IPS DF 19.7 (cell line): ENCODE measurements at regions not wholly inside any gene's neighbourhood (a gene's known extent, or its start where the extent isn't known, plus 50 kb on each side); places are given as distances from the start of the nearest gene placed in this dataset.
A peak's percentile ranks its signal among the peaks of the same experiment; 100 is the strongest.
"Not testable (repeated sequence)": the region's sequence is repeated elsewhere in the genome, so short reads cannot be mapped to it uniquely, and the experiment has no call there.

Source experiments
- DNase-seq: peaks from one replicate; pipeline ENCODE4 v3.0.0-alpha.2; 2013; ENCODE audit warnings: low read depth, low spot score

DNA sequence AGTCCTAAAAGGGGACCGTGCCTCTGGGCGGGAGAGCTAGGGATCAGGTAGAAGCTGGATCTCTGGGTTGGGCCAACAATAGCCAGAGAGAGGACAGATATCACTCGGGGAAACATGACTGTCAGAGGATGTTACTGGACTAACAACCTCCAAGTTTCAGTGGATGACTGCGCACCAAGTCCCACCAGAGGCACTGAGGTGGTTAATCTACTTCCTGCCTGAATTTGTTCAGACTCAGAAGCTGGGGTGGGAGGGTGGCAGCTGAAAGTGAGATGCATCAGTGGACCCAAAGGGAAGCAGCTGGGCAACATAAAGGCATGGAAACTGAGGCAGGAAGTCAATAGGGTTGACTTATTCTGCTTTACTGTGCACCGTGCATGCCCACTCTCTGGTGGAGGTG, 130.1 kb upstream of the SLC44A1 start:
- DNase-seq = no peak

DNA sequence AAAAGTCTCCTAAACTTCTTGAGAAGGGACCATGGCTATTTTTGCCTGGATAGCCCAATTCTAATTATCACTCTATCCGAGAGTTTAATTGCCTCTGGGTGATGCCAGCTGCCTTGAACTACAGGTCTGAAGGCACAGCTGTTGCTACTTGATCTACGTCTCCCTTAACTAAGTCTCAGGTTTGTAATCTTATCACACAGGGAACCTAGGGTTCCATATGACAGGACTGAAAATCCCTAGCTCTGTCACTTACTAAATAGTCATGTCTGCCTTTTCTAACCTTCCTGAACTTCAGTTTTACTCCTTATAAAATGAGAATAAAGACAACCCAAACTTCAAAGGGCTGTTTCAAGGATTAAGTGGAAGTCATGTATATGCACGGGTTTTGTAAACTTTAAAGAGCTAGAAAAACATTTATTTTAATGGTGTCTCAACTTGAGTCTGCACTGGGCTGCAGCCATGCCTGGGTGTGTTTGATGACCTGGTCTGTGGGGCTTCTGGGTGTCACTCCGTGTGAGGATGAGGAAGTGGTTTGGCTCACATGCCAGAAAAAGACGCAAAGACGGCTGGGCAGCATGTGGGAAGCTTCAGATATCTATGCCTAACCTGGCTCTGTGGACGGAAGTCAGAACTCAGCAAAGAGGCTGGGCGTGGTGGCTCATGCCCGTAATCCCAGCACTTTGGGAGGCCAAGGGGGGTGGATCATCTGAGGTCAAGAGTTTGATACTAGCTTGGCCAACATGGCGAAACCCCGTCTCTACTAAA, 129.3 kb upstream of the SLC44A1 start:
- DNase-seq = no peak

DNA sequence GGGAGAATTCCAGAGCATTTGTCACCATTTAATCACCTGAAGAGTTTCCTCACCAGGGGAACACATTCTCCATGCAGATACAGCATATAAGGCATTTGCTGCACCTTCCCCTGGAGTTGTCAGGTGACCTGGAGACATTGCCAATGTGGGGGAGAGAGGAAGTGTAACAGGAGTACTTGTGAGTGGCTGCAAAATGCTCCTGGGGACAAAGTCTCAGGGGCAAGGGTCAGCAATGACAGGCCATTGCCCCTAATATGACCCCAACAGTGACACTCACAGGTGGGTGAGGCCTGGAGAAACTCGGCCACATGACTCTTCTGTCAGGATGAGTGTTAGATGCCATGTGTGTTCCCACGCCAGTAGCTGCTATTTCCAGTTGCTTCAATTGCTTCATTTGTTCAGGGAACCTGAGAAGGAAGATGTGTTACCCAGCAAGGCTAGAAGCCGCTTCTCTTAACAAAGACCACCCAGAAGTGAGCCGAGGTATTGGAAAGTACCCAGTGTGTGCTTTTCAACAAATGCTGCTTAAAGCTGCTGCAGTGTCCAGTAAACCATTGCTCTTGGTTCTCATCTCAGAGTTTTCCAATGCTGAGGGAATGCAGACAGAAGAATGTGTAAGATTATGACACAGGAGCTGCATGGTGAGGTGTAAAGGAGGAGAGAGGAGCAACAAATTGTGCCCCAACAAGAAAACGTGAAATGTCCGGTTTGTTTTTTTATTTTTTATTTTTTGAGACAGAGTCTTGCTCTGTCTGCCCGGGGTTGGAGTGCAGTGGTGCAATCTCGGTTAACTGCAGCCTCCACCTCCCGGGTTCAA, 128.2 kb upstream of the SLC44A1 start:
- no peak for DNase-seq

DNA sequence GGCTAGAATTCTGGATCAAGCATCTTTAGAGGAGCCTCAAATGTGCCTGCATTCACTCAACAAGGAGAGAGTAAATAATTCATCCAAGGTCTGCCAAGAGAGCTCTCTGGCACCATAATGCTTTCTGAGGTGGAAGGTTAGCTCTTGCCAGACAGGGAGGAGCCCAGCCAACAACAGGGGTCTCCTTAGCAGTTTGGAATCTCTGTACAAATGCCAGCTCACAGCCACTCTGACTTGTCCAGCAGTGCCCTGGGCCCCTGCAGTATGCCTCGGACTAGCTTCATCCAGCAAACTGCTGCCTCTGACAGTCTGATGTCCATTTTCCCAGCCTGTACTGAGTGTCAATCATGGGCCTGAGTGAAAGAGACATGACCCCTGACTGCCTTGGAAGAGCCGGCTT, 127.2 kb upstream of the SLC44A1 start:
- no peak for DNase-seq

DNA sequence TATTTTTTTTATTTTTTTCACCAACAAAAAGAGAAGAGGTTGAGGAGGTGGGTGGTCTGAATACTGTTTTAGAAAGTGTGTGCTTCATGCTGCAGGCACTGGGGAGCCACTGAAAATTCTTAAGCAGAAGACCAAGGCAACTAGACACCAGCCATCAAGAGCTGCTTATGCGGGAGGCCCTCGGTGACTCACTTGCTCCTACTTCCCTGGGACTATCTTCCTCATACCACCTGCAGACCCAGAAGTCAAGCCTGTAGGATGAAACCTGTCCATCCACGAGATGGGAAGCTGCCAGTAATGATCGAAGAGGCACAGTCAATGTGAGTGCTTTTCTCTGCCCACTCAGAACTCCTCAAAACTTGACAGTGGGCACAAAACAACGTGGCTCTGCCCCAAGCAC, 125.8 kb upstream of the SLC44A1 start:
- DNase-seq = no peak

DNA sequence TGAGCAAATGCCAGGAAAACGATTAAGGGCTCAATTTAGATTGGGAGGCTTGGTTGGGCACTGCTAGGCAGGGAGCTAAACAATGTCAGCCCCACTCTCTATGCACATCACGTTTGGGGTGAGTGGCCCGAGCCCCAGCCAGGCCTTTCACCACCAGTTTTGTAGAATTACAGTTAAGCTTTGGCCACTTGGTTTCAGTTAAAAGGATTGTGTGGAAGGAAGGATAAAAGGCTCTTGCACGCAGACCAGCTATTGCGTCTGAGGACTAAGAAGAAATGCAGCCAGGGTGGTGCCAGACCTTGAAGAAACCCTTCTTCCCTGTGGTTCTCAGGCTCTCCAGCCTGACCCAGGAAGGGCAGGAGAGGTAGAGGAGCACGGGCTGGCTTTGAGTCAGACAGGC, 125.3 kb upstream of the SLC44A1 start:
- no peak for DNase-seq

DNA sequence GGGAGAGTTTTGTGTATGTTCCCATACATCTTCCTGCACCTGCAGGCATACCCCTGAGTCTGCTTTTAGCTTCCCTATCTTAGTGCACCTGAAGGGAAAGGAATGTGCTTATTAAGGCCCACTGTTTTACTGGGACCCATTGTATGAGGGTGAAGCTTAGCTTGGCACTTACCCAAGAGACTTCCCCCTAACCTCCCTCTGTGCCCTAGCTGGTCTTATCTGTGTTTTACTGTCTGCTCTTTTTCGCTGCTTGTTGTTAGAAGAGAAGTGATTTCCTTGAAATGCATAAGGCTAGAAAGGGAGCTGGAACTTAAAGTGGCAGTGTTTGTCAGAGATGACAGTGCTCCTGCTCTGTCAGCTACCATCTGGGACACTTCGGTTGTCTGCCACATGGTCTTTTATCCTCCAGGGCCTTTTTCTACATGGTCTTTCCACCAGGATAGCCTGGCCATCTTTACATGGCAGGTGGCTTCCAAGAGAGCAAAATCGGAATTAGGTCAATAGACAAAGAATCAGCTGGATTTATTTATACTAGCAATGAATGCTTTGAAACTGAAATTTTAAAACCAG, 122.5 kb upstream of the SLC44A1 start:
- no peak for DNase-seq

DNA sequence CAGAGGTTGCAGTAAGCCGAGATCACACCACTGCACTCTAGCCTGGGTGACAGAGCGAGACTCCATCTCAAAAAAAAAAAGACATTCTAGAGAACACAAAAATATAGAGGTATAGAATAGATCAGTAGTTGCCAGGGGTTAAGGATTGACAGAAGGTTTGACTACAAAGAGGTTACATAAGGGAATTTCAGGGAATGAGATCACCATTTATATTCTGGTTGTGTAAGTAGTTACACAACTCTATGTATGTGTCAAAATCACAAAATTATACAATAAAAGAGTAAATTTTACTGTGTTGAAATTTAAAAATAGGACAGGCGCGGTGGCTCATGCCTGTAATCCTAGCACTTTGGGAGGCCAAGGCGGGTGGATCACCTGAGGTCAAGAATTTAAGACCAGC, 119.9 kb upstream of the SLC44A1 start:
- not testable (repeated sequence) for DNase-seq

DNA sequence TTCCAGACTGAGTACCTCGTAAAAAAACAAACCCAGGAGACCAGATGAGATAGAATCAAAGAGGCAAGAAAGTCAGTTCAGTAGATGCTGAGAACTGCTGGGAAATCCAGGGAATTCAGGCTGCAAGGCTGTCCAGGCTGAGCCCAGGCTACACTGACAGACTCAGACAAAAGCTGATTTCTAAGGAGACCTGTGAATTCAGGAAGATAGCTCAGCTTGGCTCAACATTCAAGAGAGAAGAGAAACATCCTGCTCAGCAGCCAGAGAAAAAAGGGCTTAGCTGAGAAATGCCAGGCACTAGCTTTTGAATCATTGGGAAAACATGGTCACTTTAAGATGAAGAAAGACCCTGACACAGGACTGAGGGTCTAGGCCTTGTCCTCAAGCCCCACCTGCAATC, 118.2 kb upstream of the SLC44A1 start:
- no peak for DNase-seq

DNA sequence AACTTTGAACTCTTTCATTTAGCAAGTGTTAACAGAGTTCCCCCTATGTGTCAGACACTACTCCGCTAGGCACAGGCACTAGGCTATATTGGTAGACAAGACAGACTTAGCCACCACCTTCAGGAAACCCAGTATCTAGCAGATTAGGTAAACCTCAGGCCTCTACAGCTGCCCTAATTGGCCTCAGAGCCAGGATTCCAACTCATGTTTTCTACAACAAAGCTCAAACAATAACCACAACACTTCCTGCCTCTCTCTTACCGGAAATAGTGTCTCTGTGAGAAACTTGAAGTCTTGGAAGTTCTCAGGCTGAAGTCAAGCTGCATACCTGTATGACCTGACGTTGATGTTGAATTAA, 116.6 kb upstream of the SLC44A1 start:
- DNase-seq = no peak

DNA sequence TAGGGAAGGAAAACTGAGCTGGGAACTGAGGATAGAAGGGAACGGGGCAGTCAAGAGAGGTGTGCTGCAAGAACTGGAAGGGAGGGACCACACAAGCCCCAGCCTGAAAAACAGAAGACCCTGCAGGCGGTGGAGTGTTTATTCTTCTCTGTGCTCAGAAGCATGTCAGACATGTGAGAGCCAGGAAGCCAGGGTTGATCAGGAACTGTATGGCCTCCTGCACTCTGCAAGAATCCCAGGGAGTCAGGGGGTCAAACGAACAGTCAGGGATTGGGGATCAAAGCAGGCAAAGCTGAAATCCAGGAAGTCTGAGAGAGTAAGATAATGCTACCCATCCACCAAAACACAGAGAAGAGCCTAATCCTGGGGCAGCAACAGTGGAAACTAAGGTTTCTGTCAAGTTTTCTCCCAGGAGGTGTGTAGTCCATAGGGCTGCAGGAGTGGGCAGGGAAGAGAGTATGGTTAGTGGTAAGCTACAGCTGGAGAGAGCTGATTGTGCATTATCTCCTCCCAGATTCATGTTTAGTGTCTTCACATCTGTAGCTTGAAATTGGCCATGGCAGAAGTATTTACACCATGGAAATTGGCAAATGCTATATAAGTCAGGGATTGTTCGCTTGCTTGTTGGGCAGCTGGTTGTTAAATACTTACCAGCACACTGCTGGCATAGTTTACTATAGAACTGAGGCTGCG, 115.4 kb upstream of the SLC44A1 start:
- DNase-seq = no peak

DNA sequence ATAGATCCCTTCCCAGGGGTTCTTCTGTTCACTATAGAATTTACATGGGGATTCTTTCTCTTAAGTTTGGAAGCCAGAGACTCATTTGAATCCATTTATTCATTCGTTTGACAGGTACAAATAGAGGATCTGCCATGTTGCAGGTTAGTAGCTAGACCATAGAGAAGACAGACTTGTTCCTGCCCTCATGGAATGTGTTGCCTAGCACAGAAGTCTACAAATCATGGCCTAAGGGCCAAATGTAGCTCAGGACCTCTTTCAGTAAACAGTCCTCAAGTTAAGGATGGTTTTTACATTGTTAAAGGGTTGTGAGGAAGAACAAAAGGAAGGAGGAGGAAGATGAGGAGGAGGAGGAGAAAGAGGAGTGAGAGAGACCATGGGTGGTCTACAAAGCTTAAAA, 114.7 kb upstream of the SLC44A1 start:
- DNase-seq = no peak

DNA sequence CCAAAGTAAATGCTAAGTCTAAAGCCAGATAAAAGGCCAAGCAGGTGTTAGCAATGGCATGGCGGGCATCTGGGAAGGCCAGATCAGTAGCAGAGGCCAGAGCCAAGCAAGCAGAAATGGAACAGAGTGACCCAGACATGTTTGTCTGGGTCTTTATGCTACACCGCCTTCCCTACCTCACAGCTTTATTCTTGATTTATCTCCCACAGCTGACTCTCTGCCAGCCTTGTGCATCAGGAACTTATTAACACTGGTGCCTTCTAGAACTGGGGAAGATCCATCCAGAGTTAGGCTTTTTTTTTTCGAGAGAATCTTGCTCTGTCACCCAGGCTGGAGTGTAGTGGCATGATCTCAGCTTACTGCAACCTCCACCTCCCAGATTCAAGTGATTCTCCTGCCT, 112.5 kb upstream of the SLC44A1 start:
- DNase-seq = no peak

DNA sequence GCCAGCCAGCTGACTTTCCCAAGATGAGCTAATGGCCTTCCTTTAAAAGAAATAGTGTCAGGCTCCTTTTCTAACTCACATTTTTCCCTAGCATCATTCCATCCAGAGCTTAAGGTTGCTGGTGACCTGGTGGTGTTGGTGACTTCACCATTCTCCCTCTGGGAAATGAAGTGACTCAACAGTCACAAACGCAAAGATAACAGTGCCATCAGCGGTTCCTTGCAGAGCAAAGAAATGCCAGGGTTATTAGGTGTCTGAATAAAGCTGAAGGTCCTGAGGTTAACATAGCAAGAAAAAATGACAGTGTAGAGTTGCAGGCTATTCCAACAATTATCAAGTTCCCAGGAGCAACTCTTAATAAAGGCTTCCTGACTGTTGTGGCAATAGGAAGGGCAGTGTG, 111.8 kb upstream of the SLC44A1 start:
- no peak for DNase-seq

DNA sequence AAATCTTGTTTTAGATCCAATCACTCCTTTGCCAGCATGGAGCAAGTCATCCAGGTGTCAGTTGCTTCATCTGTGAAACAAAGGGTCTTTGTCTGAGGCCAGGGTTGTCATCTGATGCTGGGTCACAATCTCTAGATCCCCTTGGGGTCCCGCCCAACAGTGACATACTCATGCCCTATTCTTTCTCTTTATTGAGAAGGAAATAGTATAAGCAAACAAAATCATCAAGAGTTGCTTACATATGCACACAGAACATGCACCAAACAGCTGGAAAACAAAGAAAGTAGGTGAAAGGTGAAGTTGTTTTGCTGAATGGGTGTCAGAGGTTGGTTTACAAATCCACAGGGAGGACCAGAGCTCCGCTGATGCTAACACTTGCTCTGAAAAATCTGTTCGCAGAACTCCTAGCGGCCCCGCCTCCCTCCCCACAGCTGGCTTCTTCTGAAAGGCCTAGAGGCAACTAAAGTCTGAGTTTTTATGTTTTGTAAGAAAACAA, 106.1 kb upstream of the SLC44A1 start:
- peak; percentile 56 for DNase-seq

DNA sequence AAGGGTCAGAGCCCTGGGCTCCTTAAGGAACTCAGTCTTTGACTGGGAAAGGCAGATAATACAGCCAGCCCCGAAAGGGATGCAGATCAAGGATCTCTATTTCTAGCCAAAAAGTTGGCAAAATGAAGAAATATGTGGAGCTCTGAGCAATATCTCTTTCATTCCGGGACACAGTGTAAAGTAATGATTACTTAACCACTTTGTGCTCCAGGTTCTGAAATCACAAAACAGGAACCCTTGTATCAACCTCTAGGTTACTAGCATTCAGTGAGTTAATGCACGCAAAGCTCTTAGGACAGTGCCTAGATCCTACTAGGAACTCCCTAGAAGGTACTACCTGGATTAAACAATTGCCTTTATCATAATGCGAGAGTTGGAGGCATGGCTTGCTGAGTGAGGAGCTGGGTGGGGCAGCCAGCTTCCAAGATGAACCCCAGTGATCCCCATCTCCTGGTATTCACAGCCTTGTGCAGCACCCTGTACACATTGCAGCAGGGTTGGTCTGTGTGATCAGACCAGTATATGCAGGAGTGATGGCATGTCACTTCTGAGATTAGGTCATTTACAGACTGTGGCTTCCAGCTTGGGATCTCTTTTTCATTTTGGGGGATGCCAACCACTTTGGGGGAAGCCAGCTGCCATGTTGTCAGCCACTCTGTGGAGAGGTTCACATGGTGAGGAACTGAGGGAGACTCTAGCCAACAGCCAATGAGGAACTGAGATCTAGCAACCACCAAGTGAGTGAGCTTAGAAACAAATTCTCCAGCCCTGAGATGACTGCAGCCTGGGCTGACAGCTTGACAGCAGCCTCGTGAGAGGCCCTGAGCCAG, 103.1 kb upstream of the SLC44A1 start:
- no peak for DNase-seq

DNA sequence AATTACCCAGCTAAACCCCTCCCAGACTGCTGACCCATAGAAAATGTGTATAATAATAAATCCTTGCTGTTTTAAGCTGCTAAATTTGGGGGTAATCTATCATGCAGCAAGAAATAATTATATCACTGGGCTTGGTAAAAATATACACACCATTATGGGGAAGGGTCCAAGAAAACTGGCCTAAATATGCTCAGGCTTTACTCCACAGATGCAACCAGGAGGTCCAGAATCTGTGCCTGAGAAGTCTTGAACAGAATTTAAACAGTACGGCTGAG, 102.5 kb upstream of the SLC44A1 start:
- DNase-seq = no peak

DNA sequence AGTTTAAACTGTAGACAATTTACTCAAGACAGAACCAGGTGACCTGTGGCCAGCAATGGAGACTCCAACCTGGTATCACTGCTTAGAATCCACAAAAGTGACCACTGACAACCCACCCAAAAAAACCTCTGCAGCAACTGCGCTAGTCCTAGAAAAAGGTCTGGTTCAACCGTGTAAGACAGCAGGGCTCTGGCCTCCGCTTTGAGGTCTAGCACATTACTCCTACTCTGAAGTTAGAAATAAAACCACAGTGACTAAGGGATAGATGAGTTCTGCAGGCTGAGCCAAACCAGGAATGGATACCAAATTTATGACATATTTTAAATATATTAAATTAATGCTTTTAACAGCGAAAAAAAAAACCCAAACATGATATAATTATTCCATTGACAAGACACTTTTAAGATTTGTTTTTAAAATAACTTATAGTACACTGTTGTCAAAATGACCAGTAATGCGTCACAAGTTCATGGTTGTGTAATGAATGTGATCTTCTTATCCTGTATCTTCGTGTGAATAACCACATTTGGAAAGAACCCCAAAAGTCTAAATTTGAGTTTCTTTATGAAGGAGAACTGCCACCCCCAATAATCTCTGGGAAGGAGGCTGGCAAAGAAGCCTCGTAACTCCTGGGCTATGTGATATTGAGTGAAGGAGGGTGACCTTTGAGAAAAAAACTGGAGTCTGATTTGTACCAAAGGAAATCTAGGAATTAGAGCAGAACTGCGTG, 101.9 kb upstream of the SLC44A1 start:
- no peak for DNase-seq

DNA sequence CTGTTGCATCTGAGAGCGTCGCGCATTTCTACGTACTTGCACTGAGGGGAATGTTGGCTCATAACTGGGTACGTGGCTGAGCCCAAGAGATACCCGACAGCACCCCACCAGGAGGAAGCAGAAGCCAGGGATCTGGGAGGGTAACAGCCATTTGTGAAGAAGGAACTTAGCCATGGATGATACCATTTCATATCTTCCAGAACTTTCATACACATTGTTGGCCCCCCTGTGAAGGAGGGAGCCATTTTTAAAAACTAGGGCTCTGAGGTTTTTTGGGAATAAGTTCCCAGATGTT, 101.4 kb upstream of the SLC44A1 start:
- DNase-seq = no peak

DNA sequence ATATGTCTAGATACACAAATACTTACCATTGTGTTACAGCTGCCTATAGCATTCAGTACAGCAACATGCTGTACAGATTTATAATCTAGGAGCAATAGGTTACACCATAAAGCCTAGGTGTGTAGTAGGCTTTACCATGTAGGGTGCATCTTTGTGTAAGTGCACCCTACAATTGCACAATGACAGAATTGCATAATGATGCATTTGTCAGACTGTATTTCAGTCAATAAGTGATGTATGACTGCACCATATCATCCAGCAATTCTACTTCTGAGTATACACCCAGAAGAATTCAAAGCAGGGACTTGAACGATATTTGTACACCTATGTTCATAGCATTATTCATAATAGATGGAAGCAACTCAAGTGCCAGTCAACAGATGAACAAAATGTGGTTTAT, 100.4 kb upstream of the SLC44A1 start:
- DNase-seq = no peak

DNA sequence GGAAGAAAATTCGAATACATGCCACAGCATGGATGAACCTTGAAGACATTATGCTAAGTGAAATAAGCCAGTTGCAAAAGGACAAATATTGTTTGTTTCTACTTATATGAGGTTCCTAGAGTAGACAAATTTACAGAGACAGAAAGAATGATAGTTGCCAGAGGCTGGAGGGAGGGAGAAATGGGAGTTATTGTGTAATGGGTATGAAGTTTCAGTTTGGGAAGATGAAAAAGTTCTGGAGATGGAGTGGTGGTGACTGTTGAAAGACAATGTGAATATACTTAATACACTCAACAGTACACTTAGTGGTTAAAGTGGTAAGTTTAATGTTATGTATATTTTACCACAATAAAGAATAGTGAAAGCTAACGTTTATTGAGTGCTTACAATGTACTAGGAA, 99.6 kb upstream of the SLC44A1 start:
- DNase-seq = no peak
